Natural killer cell (primary cell): ENCODE measurements at regions not wholly inside any gene's neighbourhood (a gene's known extent, or its start where the extent isn't known, plus 50 kb on each side); places are given as distances from the start of the nearest gene placed in this dataset.

Source experiments
- ATAC-seq, 3 donors: fragments of 150-1000 bp in 2 of 3; fragments of 200-7000 bp in 1 of 3; cut with Tn5 transposase; 1 replicate in 1 of 3; 2 replicates in 2 of 3; pipeline ENCODE4 v1.10.0; 2021; ENCODE audit warnings: mild to moderate bottlenecking in 2 of 3, moderate library complexity in 2 of 3
- DNase-seq, 2 donors: peaks; one replicate each; pipeline versions ENCODE4 v3.0.0 to v3.0.0-alpha.2; 2013 to 2021; ENCODE audit warnings: mixed read lengths in 1 of 2
- H3K27ac ChIP-seq: one replicate; pipeline ENCODE4 v1.5.1; 2013; ENCODE audit warnings: mild to moderate bottlenecking, low read length
- H3K27me3 ChIP-seq: one replicate; pipeline ENCODE4 v1.6.1; 2013; ENCODE audit warnings: low read length; ENCODE audit not compliant: control insufficient read depth, insufficient read depth
- H3K36me3 ChIP-seq: one replicate; pipeline ENCODE4 v1.6.1; 2013; ENCODE audit warnings: low read length; ENCODE audit not compliant: control insufficient read depth, insufficient read depth
- H3K4me1 ChIP-seq: one replicate; pipeline ENCODE4 v1.6.1; 2013; ENCODE audit warnings: low read length; ENCODE audit not compliant: control insufficient read depth, insufficient read depth
- H3K4me3 ChIP-seq: one replicate; pipeline ENCODE4 v1.5.1; 2013; ENCODE audit warnings: low read length
- H3K9me3 ChIP-seq: one replicate; pipeline ENCODE4 v1.6.1; 2013; ENCODE audit warnings: low read length; ENCODE audit not compliant: control insufficient read depth, insufficient read depth
- H3K27ac Mint-ChIP-seq, 2 donors: one replicate each; pipeline ENCODE4 v1.8.0; 2022; ENCODE audit warnings: mild to moderate bottlenecking in 2 of 2, mixed read lengths in 2 of 2, moderate library complexity in 1 of 2
- H3K27me3 Mint-ChIP-seq, 2 donors: one replicate each; pipeline ENCODE4 v1.8.0; 2022; ENCODE audit warnings: low read depth in 2 of 2, mixed read lengths in 2 of 2
- H3K36me3 Mint-ChIP-seq: one replicate; pipeline ENCODE4 v1.8.0; 2022; ENCODE audit warnings: mixed read lengths
- H3K4me1 Mint-ChIP-seq, 2 donors: one replicate each; pipeline ENCODE4 v1.8.0; 2022; ENCODE audit warnings: mixed read lengths in 2 of 2
- H3K4me3 Mint-ChIP-seq: one replicate; pipeline ENCODE4 v1.8.0; 2022; ENCODE audit warnings: mild to moderate bottlenecking, moderate library complexity, mixed read lengths
- H3K9me3 Mint-ChIP-seq, 2 donors: one replicate each; pipeline ENCODE4 v1.8.0; 2022; ENCODE audit warnings: mixed read lengths in 2 of 2
- WGBS: methylation state at CpG from one replicate; pipeline ENCODE4 v1.1.7; 2013; ENCODE audit warnings: missing lambda C conversion rate; ENCODE audit not compliant: insufficient coverage; 5-methylcytosine and 5-hydroxymethylcytosine counted together
- intact Hi-C: fragments of 100-400 bp; cut with micrococcal nuclease; formaldehyde crosslinking; loops from one replicate; pipeline ENCODE4 v1.14.2; 2022
- TF ChIP-seq, protein P1 (sequence below): fragments of 200-600 bp; IDR thresholded peaks from one replicate; pipeline ENCODE4 v1.8.0; 2022; ENCODE audit warnings: antibody characterized with exemption

DNA sequence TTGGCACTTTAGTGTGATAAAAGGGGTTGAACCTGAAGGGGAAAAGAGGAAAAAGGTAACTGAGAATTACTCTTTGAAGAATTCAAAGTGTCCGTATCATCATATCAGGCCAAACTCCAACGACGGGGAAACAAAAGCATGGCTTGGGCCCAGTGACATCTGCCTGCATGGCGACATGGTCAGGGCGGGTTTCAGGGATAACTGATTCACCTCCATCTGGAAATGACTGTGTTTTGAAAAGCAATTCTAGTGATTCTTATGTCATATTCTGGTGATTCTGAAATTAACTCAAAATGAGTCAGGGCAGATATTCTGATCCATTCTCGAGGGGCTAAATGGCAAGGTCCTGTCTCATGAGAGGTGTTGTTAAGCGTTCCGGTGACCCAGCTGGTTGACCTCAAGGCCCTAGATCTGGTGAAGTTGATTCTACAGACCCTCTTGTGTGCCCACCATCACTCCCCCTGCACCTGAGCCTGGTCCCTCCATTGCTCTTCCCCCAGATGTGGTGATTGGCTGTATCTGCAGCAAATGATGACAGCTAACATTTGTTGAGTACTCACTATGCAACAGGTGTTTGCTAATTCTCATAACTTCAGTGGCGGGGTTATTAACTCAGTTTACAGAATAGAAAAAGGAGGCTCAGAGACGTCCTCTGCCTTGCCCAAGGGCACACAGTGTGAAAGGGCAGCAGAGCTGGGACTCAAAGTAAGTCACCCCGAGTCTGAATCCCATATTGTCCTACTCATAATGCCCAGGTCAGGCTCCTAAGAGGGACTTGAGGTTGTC, 251.8 kb downstream of the MAF start:
- WGBS: 91% methylated on average over 11 of the region's 11 CpGs
- ATAC-seq: no peak
- Mint-ChIP-seq H3K27me3 (peaks cover 1 to 4% of the 10 kb centered on the region in 2 donors), H3K4me1 (no peaks in the 10 kb centered on the region), H3K9me3 (no peaks in the 10 kb centered on the region), H3K4me3 (no peak overlapping the region), H3K27ac (no peak overlapping the region), H3K36me3 (no peaks in the 10 kb centered on the region)
- H3K9me3 ChIP-seq: no peaks in the 10 kb centered on the region
- TF ChIP-seq, protein P1, sequence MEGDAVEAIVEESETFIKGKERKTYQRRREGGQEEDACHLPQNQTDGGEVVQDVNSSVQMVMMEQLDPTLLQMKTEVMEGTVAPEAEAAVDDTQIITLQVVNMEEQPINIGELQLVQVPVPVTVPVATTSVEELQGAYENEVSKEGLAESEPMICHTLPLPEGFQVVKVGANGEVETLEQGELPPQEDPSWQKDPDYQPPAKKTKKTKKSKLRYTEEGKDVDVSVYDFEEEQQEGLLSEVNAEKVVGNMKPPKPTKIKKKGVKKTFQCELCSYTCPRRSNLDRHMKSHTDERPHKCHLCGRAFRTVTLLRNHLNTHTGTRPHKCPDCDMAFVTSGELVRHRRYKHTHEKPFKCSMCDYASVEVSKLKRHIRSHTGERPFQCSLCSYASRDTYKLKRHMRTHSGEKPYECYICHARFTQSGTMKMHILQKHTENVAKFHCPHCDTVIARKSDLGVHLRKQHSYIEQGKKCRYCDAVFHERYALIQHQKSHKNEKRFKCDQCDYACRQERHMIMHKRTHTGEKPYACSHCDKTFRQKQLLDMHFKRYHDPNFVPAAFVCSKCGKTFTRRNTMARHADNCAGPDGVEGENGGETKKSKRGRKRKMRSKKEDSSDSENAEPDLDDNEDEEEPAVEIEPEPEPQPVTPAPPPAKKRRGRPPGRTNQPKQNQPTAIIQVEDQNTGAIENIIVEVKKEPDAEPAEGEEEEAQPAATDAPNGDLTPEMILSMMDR: no peak
- H3K27me3 ChIP-seq: peaks cover 2% of the 10 kb centered on the region
- intact Hi-C loops: no loop called here
- no peak overlapping the region for H3K27ac ChIP-seq
- H3K4me3 ChIP-seq: no peak overlapping the region
- no peak for DNase-seq
- no peaks in the 10 kb centered on the region for H3K36me3 ChIP-seq
- H3K4me1 ChIP-seq: no peaks in the 10 kb centered on the region

DNA sequence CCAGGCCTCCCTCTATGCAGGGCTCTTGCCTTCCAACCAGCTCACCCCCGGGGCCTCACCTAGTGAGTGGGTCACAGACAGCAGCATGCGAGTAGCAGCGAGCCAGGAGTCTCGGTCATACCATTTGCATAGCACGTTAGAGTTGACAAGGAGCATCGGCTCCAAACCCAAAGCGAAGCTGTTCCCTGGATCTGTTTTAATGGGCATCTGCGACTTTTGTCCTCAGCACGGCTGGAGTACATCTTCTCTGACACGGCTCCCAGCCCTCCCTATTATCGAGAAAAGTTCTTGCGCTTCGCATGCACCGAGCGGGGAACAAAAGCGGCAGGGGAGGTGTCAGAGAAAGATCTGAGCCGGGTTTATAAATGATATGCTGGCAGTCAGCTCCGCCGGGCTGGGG, 253.3 kb downstream of the MAF start:
- H3K4me1 Mint-ChIP-seq: no peaks in the 10 kb centered on the region
- no peaks in the 10 kb centered on the region for H3K36me3 Mint-ChIP-seq
- H3K9me3 Mint-ChIP-seq: no peaks in the 10 kb centered on the region
- H3K4me3 ChIP-seq: no peak overlapping the region
- peaks cover 5 to 6% of the 10 kb centered on the region in 2 donors for H3K27me3 Mint-ChIP-seq
- DNase-seq (no peak), ATAC-seq (no peak)
- intact Hi-C loops: no loop called here
- WGBS: 91% methylated on average over 19 of the region's 19 CpGs
- H3K27me3 ChIP-seq: peaks cover 2% of the 10 kb centered on the region
- no peaks in the 10 kb centered on the region for H3K9me3 ChIP-seq
- no peak overlapping the region for H3K27ac Mint-ChIP-seq
- no peak overlapping the region for H3K27ac ChIP-seq
- no peaks in the 10 kb centered on the region for H3K4me1 ChIP-seq
- H3K4me3 Mint-ChIP-seq: no peak overlapping the region
- no peaks in the 10 kb centered on the region for H3K36me3 ChIP-seq
- TF ChIP-seq, protein P1: no peak

DNA sequence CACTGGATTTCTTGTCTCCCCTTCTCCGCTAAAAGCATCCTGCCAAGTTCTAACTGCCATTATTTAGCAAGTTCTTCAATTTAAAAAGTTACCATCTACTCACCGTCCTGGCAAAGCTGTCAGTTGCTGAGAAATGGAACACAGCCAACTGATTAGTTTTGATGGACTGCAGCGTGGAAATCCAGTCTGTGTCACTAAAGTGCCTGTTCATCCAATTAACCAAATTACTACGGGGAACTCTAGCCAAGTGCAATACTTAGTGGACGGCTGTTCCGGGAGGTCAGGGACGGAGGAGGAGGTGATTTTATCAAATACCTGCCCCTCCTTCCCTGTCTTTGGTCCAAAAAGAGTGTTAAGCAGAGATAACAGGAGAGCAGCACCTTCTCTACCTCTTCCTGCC, 260.7 kb downstream of the MAF start:
- peaks cover 8 to 15% of the 10 kb centered on the region in 2 donors for H3K27me3 Mint-ChIP-seq
- no peak overlapping the region for H3K4me3 Mint-ChIP-seq
- WGBS: 91% methylated on average over 7 of the region's 7 CpGs
- Histone ChIP-seq H3K9me3 (no peaks in the 10 kb centered on the region), H3K36me3 (no peaks in the 10 kb centered on the region), H3K4me1 (no peaks in the 10 kb centered on the region), H3K27ac (no peak overlapping the region), H3K4me3 (no peak overlapping the region), H3K27me3 (peaks cover 2% of the 10 kb centered on the region)
- H3K27ac Mint-ChIP-seq: no peak overlapping the region
- ATAC-seq: no peak
- no peaks in the 10 kb centered on the region for H3K4me1 Mint-ChIP-seq
- TF ChIP-seq, protein P1: no peak
- intact Hi-C loops: no loop called here
- no peaks in the 10 kb centered on the region for H3K9me3 Mint-ChIP-seq
- DNase-seq: no peak
- no peaks in the 10 kb centered on the region for H3K36me3 Mint-ChIP-seq

DNA sequence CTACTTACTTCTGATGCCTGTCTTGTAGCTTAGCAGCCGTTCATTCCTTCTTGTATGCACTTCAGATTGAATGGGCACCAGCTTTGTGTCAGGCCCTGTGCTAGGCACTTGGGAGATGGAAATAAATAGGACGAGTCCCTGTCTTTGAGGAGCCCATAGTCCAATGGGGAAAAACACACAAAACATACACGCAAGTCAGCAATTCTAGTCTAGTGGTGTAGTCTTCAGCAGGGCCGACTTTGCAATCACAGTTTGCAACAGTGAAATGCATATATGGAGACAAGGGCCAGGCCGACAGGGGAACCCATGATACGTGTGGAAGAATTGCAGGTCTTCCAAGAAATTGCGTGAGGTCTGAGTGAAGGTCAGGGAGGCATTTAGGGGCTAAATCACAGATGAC, 262.6 kb downstream of the MAF start:
- Mint-ChIP-seq H3K36me3 (no peaks in the 10 kb centered on the region), H3K27me3 (peaks cover 6 to 8% of the 10 kb centered on the region in 2 donors), H3K27ac (no peak overlapping the region), H3K9me3 (no peaks in the 10 kb centered on the region), H3K4me3 (no peak overlapping the region), H3K4me1 (no peaks in the 10 kb centered on the region)
- Histone ChIP-seq H3K9me3 (no peaks in the 10 kb centered on the region), H3K4me1 (no peaks in the 10 kb centered on the region), H3K27me3 (no peaks in the 10 kb centered on the region), H3K4me3 (no peak overlapping the region), H3K36me3 (no peaks in the 10 kb centered on the region), H3K27ac (no peak overlapping the region)
- ATAC-seq: no peak
- WGBS: 92% methylated on average over 7 of the region's 7 CpGs
- TF ChIP-seq, protein P1: no peak
- DNase-seq: no peak
- intact Hi-C loops: no loop called here
